ENCODE measurements at regions not wholly inside any gene's neighbourhood (a gene's known extent, or its start where the extent isn't known, plus 50 kb on each side); places are given as distances from the start of the nearest gene placed in this dataset.

- Histone ChIP-seq H3K27ac (ENCODE audit: low read depth, low read length) (no peak overlapping the region), H3F3A (ENCODE audit: control insufficient read depth, insufficient read depth) (no peaks in the 10 kb centered on the region), H3K36me3 (ENCODE audit: control insufficient read depth, low read length) (no peaks in the 10 kb centered on the region), H3K4me3 (ENCODE audit: low read length) (no peak overlapping the region), H3K27me3 (ENCODE audit: control insufficient read depth, low read length) (no peaks in the 10 kb centered on the region), H4K20me1 (ENCODE audit: control insufficient read depth, insufficient read depth, low read depth, low read length) (no peaks in the 10 kb centered on the region), H3K9me3 (ENCODE audit: control insufficient read depth, insufficient read depth, low read length) (no peaks in the 10 kb centered on the region), H3K79me2 (ENCODE audit: control insufficient read depth, low read length) (no peaks in the 10 kb centered on the region), H3K4me2 (ENCODE audit: low read length) (no peak overlapping the region), H3K9me2 (replicated peaks; ENCODE audit: control insufficient read depth, low read length) (no peaks in the 10 kb centered on the region), H3K4me1 (ENCODE audit: control insufficient read depth, low read length) (no peaks in the 10 kb centered on the region)
- TF ChIP-seq CTCF (IDR thresholded peaks at IDR 0.05; ENCODE audit: low read depth, low read length, poor library complexity, severe bottlenecking) (no peak), EZH2phosphoT487 (IDR thresholded peaks at IDR 0.05; ENCODE audit: borderline replicate concordance, low read length) (no peak)
Observed at GRCh38 chr14:28340816-28341215, 425.8 kb upstream of the FOXG1 start.

GRCh38 chr14:28344381-28344780 is 422.2 kb upstream of the FOXG1 start:
- Histone ChIP-seq H3K4me2 (ENCODE audit: low read length) (no peak overlapping the region), H3K27me3 (ENCODE audit: control insufficient read depth, low read length) (no peaks in the 10 kb centered on the region), H3K4me1 (ENCODE audit: control insufficient read depth, low read length) (no peaks in the 10 kb centered on the region), H3K79me2 (ENCODE audit: control insufficient read depth, low read length) (no peaks in the 10 kb centered on the region), H3K27ac (ENCODE audit: low read depth, low read length) (no peak overlapping the region), H3K36me3 (ENCODE audit: control insufficient read depth, low read length) (no peaks in the 10 kb centered on the region), H3F3A (ENCODE audit: control insufficient read depth, insufficient read depth) (no peaks in the 10 kb centered on the region), H3K9me3 (ENCODE audit: control insufficient read depth, insufficient read depth, low read length) (no peaks in the 10 kb centered on the region), H3K9me2 (replicated peaks; ENCODE audit: control insufficient read depth, low read length) (no peaks in the 10 kb centered on the region), H4K20me1 (ENCODE audit: control insufficient read depth, insufficient read depth, low read depth, low read length) (no peaks in the 10 kb centered on the region), H3K4me3 (ENCODE audit: low read length) (no peak overlapping the region)
- no peak for TF ChIP-seq CTCF (IDR thresholded peaks at IDR 0.05; ENCODE audit: low read depth, low read length, poor library complexity, severe bottlenecking)
- no peak for TF ChIP-seq EZH2phosphoT487 (IDR thresholded peaks at IDR 0.05; ENCODE audit: borderline replicate concordance, low read length)

- H3K9me3 ChIP-seq (ENCODE audit: control insufficient read depth, insufficient read depth, low read length): no peaks in the 10 kb centered on the region; the same call in 1 of the 2 replicates
- H3K4me1 ChIP-seq (ENCODE audit: control insufficient read depth, low read length): no peaks in the 10 kb centered on the region
Observed at GRCh38 chr14:28348797-28349196, 417.8 kb upstream of the FOXG1 start.

More at GRCh38 chr14:28348797-28349196, 417.8 kb upstream of the FOXG1 start:
- no peaks in the 10 kb centered on the region for H4K20me1 ChIP-seq (ENCODE audit: control insufficient read depth, insufficient read depth, low read depth, low read length)
- H3K36me3 ChIP-seq (ENCODE audit: control insufficient read depth, low read length): no peaks in the 10 kb centered on the region
- H3K27ac ChIP-seq (ENCODE audit: low read depth, low read length): no peak overlapping the region
- no peaks in the 10 kb centered on the region for H3K9me2 ChIP-seq (replicated peaks; ENCODE audit: control insufficient read depth, low read length)
- H3F3A ChIP-seq (ENCODE audit: control insufficient read depth, insufficient read depth): no peaks in the 10 kb centered on the region
- no peaks in the 10 kb centered on the region for H3K79me2 ChIP-seq (ENCODE audit: control insufficient read depth, low read length)
- H3K4me3 ChIP-seq (ENCODE audit: low read length): no peak overlapping the region
- H3K4me2 ChIP-seq (ENCODE audit: low read length): no peak overlapping the region
- H3K27me3 ChIP-seq (ENCODE audit: control insufficient read depth, low read length): no peaks in the 10 kb centered on the region
- TF ChIP-seq EZH2phosphoT487 (IDR thresholded peaks at IDR 0.05; ENCODE audit: borderline replicate concordance, low read length) (no peak), CTCF (IDR thresholded peaks at IDR 0.05; ENCODE audit: low read depth, low read length, poor library complexity, severe bottlenecking) (no peak)

Data from DOHH2 (cell line).